ENCODE measurements at regions not wholly inside any gene's neighbourhood (a gene's known extent, or its start where the extent isn't known, plus 50 kb on each side); places are given as distances from the start of the nearest gene placed in this dataset.
A peak's percentile ranks its signal among the peaks of the same experiment; 100 is the strongest.
"Not testable (repeated sequence)": the region's sequence is repeated elsewhere in the genome, so short reads cannot be mapped to it uniquely, and the experiment has no call there.

- no peak for DNase-seq
Measured at GRCh38 chr4:129254526-129254925, 158.6 kb downstream of the C4orf33 start.

- no peak for DNase-seq
Measured at GRCh38 chr4:129261584-129261983, 165.6 kb downstream of the C4orf33 start.

GRCh38 chr4:129264008-129264657 is 168.2 kb downstream of the C4orf33 start:
- DNase-seq: no peak

GRCh38 chr4:129278868-129279267 is 182.9 kb downstream of the C4orf33 start:
- DNase-seq: no peak

- DNase-seq: no peak
Measured at GRCh38 chr4:129282293-129282692, 186.3 kb downstream of the C4orf33 start.

GRCh38 chr4:129292194-129292593 is 196.2 kb downstream of the C4orf33 start:
- DNase-seq: not testable (repeated sequence)

- DNase-seq: no peak
Measured at GRCh38 chr4:129314781-129315180, 218.8 kb downstream of the C4orf33 start.

- DNase-seq: no peak
Measured at GRCh38 chr4:129322920-129323319, 227.0 kb downstream of the C4orf33 start.

- peak; percentile 33 for DNase-seq
Measured at GRCh38 chr4:129323658-129324057, 227.7 kb downstream of the C4orf33 start.

GRCh38 chr4:129326571-129327460 is 230.9 kb downstream of the C4orf33 start:
- peak; percentile 81 for DNase-seq

- DNase-seq: no peak
Measured at GRCh38 chr4:129327637-129328036, 231.7 kb downstream of the C4orf33 start.

GRCh38 chr4:129328162-129328561 is 232.2 kb downstream of the C4orf33 start:
- no peak for DNase-seq

GRCh38 chr4:129334136-129334535 is 238.2 kb downstream of the C4orf33 start:
- no peak for DNase-seq

- no peak for DNase-seq
Measured at GRCh38 chr4:129335276-129335675, 239.3 kb downstream of the C4orf33 start.

GRCh38 chr4:129335818-129336217 is 239.9 kb downstream of the C4orf33 start:
- no peak for DNase-seq

- DNase-seq: no peak
Measured at GRCh38 chr4:129336457-129337227, 240.7 kb downstream of the C4orf33 start.

GRCh38 chr4:129337228-129337620 is 241.3 kb downstream of the C4orf33 start:
- no peak for DNase-seq

- DNase-seq: no peak
Measured at GRCh38 chr4:129342819-129343408, 247.0 kb downstream of the C4orf33 start.

GRCh38 chr4:129344058-129344457 is 248.1 kb downstream of the C4orf33 start:
- DNase-seq: no peak

GRCh38 chr4:129345609-129346008 is 249.7 kb downstream of the C4orf33 start:
- DNase-seq: no peak

- DNase-seq: no peak
Measured at GRCh38 chr4:129346036-129346435, 250.1 kb downstream of the C4orf33 start.

GRCh38 chr4:129346734-129347133 is 250.8 kb downstream of the C4orf33 start:
- no peak for DNase-seq

Measured in DMS79 treated with DMSO at 0.1 percent for 48 hours (cell line).